Cardiac muscle cell (in vitro differentiated cells and primary cell): ENCODE measurements at regions not wholly inside any gene's neighbourhood (a gene's known extent, or its start where the extent isn't known, plus 50 kb on each side); places are given as distances from the start of the nearest gene placed in this dataset.

Experiments
- DNase-seq, 2 donors: peaks; one replicate each; pipeline versions ENCODE4 v3.0.0 to v3.0.0-alpha.2; 2010 to 2017; ENCODE audit warnings: low read depth in 1 of 2, low spot score in 1 of 2
- H3K27ac ChIP-seq: fragments of 200-600 bp; sonication (generic); 2 replicates; pipeline ENCODE4 v1.5.1; 2016
- H3K27me3 ChIP-seq: fragments of 200-600 bp; sonication (generic); 2 replicates; pipeline ENCODE4 v1.6.0; 2016; ENCODE audit warnings: control low read depth
- H3K36me3 ChIP-seq: fragments of 200-600 bp; sonication (generic); 2 replicates; pipeline ENCODE4 v1.5.1; 2016; ENCODE audit warnings: control low read depth
- H3K4me1 ChIP-seq: fragments of 200-600 bp; sonication (generic); 2 replicates; pipeline ENCODE4 v1.8.1; 2017; ENCODE audit warnings: low read depth, mild to moderate bottlenecking, mixed run types
- H3K4me3 ChIP-seq: fragments of 200-600 bp; sonication (generic); 2 replicates; pipeline ENCODE4 v1.5.1; 2016; ENCODE audit warnings: mild to moderate bottlenecking
- H3K9me3 ChIP-seq: fragments of 200-600 bp; sonication (generic); 2 replicates; pipeline ENCODE4 v1.5.1; 2017; ENCODE audit warnings: low read depth, mild to moderate bottlenecking, control low read depth
- CTCF ChIP-seq: IDR thresholded peaks from 2 replicates; pipeline ENCODE4 v1.5.1; 2012; ENCODE audit warnings: low read depth, mild to moderate bottlenecking, low read length

DNA sequence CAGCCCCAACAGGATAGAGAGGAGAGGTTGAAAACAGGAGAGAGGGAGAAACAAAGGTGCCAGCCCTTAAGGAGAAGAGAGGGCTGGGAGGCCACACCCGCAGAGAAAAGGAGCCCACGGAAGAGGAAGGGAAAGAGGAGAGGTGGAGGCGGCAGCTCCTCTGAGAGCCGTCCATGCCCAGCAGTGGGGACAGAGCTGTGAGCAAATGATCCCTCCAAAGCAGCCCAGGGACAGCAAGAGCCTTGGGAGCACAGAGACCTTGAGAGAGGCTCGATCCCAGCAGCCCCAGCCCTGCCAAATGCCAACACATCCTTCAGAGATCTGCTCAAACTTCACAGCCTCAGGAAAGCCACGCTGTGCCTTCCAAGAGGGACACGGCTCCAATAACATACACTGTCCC, 66.7 kb upstream of the CORO2B start:
- Histone ChIP-seq H3K4me1 (no peaks in the 10 kb centered on the region), H3K27ac (no peak overlapping the region), H3K9me3 (no peaks in the 10 kb centered on the region), H3K36me3 (no peaks in the 10 kb centered on the region), H3K4me3 (no peak overlapping the region), H3K27me3 (no peaks in the 10 kb centered on the region)
- no peak for TF ChIP-seq CTCF
- DNase-seq: no peak

- no peaks in the 10 kb centered on the region for H3K27me3 ChIP-seq
- H3K4me1 ChIP-seq: no peaks in the 10 kb centered on the region
- H3K36me3 ChIP-seq: no peaks in the 10 kb centered on the region
- no peak overlapping the region for H3K4me3 ChIP-seq
- H3K9me3 ChIP-seq: no peaks in the 10 kb centered on the region
- DNase-seq: no peak
- no peak overlapping the region for H3K27ac ChIP-seq
- TF ChIP-seq CTCF: no peak
Measured at GRCh38 chr15:68512598-68512997, 66.2 kb upstream of the CORO2B start.

DNA sequence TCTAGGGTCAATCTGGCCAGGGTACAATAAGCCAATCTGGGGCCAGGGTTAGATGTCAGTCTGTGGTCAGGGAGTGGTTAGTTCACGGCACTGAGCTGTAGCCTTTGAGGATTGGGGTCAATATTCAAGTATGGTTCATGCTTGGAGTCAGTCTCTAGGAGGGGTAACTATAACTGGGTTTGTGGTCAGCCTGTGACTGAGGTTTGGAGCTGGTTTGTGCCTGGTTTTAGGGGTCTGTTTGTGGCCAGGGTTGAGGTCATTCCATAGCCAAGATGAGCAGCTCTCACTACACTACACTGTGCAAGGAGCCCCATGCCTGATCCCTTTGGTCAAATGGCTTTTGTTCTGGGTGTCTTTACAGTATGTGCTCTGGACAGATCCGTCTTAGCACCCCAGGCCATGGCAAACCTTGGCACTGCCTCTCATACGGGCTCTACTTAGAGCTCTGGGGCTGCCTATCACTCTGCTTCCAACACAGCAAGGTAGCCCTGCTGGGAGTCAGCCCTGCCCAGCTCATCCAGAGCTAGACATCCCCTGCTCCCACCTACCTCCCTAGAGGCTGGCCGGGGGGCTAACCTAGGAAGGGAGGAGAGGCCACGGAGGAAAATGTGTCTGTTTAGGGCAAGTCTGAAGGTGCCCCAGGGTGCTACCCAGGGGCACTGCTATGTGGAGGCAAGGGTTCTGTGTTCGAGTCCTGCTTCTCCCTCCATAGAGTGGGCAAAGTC, 63.3 kb upstream of the CORO2B start:
- no peak for TF ChIP-seq CTCF
- no peaks in the 10 kb centered on the region for H3K4me1 ChIP-seq
- no peak for DNase-seq

GRCh38 chr15:68517285-68517761, 61.5 kb upstream of the CORO2B start:
- H3K9me3 ChIP-seq: no peaks in the 10 kb centered on the region
- H3K27ac ChIP-seq: peak overlapping the region; percentile 44
- H3K36me3 ChIP-seq: no peaks in the 10 kb centered on the region
- no peak overlapping the region for H3K4me3 ChIP-seq
- H3K27me3 ChIP-seq: no peaks in the 10 kb centered on the region
- H3K4me1 ChIP-seq: no peaks in the 10 kb centered on the region
- TF ChIP-seq CTCF: peak; percentile 15
- peak in 1 of 2 donors; percentile 48 for DNase-seq

More for the DNA sequence above, 63.3 kb upstream of the CORO2B start:
- no peaks in the 10 kb centered on the region for H3K27me3 ChIP-seq
- H3K27ac ChIP-seq: no peak overlapping the region
- no peaks in the 10 kb centered on the region for H3K9me3 ChIP-seq
- H3K36me3 ChIP-seq: no peaks in the 10 kb centered on the region
- H3K4me3 ChIP-seq: no peak overlapping the region

DNA sequence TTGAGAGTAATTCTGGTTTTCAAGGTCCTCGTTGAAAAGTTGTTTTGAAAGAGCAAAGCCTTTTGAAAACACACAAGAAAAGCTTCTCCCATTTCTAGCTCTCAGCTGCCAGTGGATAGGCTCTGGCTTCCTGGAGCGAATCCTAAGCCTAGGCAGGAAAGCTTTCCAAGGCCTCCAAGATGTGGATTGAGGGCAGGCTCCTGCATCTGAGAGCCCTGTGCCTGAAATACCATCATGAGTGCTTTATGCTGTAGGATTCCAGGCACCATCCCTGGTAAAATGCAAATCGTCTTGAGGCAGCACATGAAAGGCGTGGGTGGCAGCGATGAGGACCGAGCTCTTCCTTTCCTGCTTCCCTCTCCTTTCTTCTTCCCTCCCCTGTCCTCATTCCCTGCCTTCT, 60.7 kb upstream of the CORO2B start:
- no peak overlapping the region for H3K4me3 ChIP-seq
- H3K27me3 ChIP-seq: no peaks in the 10 kb centered on the region
- H3K9me3 ChIP-seq: no peaks in the 10 kb centered on the region
- peak in 1 of 2 donors; percentile 6 for DNase-seq
- TF ChIP-seq CTCF: no peak
- no peaks in the 10 kb centered on the region for H3K36me3 ChIP-seq
- H3K4me1 ChIP-seq: no peaks in the 10 kb centered on the region
- no peak overlapping the region for H3K27ac ChIP-seq
